ENCODE measurements at regions not wholly inside any gene's neighbourhood (a gene's known extent, or its start where the extent isn't known, plus 50 kb on each side); places are given as distances from the start of the nearest gene placed in this dataset.

GRCh38 chr6:159456349-159456748 is 236.7 kb downstream of the SOD2 start:
- WGBS, 2 donors (ENCODE audit: extremely low coverage in 2 of 2, insufficient read length in 2 of 2, insufficient replicate concordance in 1 of 2), result no CpG with 5 or more reads among the region's 2 CpGs
- Histone ChIP-seq H3K4ac (ENCODE audit: low read length) (no peak overlapping the region), H3K18ac (ENCODE audit: low read length) (no peak overlapping the region), H3K9ac (ENCODE audit: low read depth, low read length, poor library complexity) (no peak overlapping the region), H2AK5ac (ENCODE audit: low read depth, low read length) (no peak overlapping the region), H2BK120ac (ENCODE audit: low read depth, low read length) (no peak overlapping the region), H2BK5ac (ENCODE audit: low read length) (no peak overlapping the region), H3K23ac (ENCODE audit: low read depth, low read length, poor library complexity) (no peak overlapping the region), H4K91ac (ENCODE audit: low read depth, low read length, poor library complexity) (no peak overlapping the region), H3K9me3 (replicated peaks in 1 of 2; ENCODE audit: control insufficient read depth in 2 of 2, insufficient read depth in 1 of 2, low read depth in 1 of 2, low read length in 2 of 2) (peaks cover 0 to 3% of the 10 kb centered on the region in 2 donors), H3K4me3 (ENCODE audit: low read length in 2 of 2) (no peak overlapping the region), H4K8ac (ENCODE audit: low read depth, low read length) (no peak overlapping the region), H3K36me3 (replicated peaks in 1 of 2; ENCODE audit: control insufficient read depth in 2 of 2, insufficient read depth in 2 of 2, low read length in 2 of 2) (no peaks in the 10 kb centered on the region), H3K27me3 (ENCODE audit: control insufficient read depth in 3 of 3, insufficient read depth in 3 of 3, low read depth in 1 of 3, low read length in 3 of 3) (peaks cover 0 to 3% (median 0%) of the 10 kb centered on the region in 3 experiments), H2BK12ac (ENCODE audit: low read length) (no peak overlapping the region), H3K4me1 (ENCODE audit: control insufficient read depth in 2 of 2, insufficient read depth in 1 of 2, low read depth in 1 of 2, low read length in 2 of 2) (no peaks in the 10 kb centered on the region), H3K79me1 (ENCODE audit: low read depth, low read length) (no peaks in the 10 kb centered on the region), H3K4me2 (ENCODE audit: insufficient read depth, low read length, poor library complexity, severe bottlenecking) (no peak overlapping the region), H2AFZ (ENCODE audit: low read length) (no peak overlapping the region), H2BK15ac (ENCODE audit: low read length) (no peak overlapping the region), H3K14ac (ENCODE audit: low read length) (no peak overlapping the region), H3K27ac (replicated peaks; ENCODE audit: low read length) (no peak overlapping the region)
- no peak for DNase-seq (ENCODE audit: low spot score)

DNA sequence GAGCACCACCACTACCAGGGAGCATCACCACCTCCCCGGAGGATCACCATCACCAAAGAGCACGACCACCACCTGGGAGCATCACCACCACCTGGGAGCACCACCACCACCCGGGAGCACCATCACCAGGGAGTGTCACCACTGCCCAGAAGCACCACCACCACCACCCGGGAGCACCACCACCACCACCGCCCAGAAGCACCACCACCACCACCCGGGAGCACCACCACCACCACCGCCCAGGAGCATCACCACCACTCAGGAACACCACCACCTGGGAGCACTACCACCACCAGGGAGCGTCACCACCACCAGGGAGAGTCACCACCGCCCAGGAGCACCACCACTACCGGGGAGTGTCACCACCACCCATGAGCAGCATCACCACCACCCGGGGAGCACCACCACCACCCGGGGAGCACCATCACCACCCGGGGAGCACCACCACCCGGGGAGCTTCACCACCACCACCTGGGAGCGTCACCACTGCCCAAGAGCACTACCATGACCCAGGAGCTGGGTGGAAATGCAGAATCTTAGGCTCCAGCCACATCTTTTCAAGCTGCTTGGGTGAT is 237.3 kb downstream of the SOD2 start:
- Histone ChIP-seq H2BK12ac (ENCODE audit: low read length) (no peak overlapping the region), H2BK15ac (ENCODE audit: low read length) (no peak overlapping the region), H4K91ac (ENCODE audit: low read depth, low read length, poor library complexity) (no peak overlapping the region), H3K4me2 (ENCODE audit: insufficient read depth, low read length, poor library complexity, severe bottlenecking) (no peak overlapping the region), H3K79me1 (ENCODE audit: low read depth, low read length) (no peaks in the 10 kb centered on the region), H3K18ac (ENCODE audit: low read length) (peak overlapping the region; percentile 11), H3K23ac (ENCODE audit: low read depth, low read length, poor library complexity) (no peak overlapping the region), H3K4me1 (ENCODE audit: control insufficient read depth in 2 of 2, insufficient read depth in 1 of 2, low read depth in 1 of 2, low read length in 2 of 2) (no peaks in the 10 kb centered on the region), H3K36me3 (replicated peaks in 1 of 2; ENCODE audit: control insufficient read depth in 2 of 2, insufficient read depth in 2 of 2, low read length in 2 of 2) (no peaks in the 10 kb centered on the region), H3K9ac (ENCODE audit: low read depth, low read length, poor library complexity) (no peak overlapping the region), H4K8ac (ENCODE audit: low read depth, low read length) (no peak overlapping the region), H3K14ac (ENCODE audit: low read length) (no peak overlapping the region), H3K27ac (replicated peaks; ENCODE audit: low read length) (no peak overlapping the region), H2AK5ac (ENCODE audit: low read depth, low read length) (no peak overlapping the region), H2AFZ (ENCODE audit: low read length) (no peak overlapping the region), H2BK120ac (ENCODE audit: low read depth, low read length) (no peak overlapping the region), H3K9me3 (replicated peaks in 1 of 2; ENCODE audit: control insufficient read depth in 2 of 2, insufficient read depth in 1 of 2, low read depth in 1 of 2, low read length in 2 of 2) (peaks cover 0 to 3% of the 10 kb centered on the region in 2 donors), H3K27me3 (ENCODE audit: control insufficient read depth in 3 of 3, insufficient read depth in 3 of 3, low read depth in 1 of 3, low read length in 3 of 3) (peaks cover 0 to 3% (median 0%) of the 10 kb centered on the region in 3 experiments), H3K4me3 (ENCODE audit: low read length in 2 of 2) (peak overlapping the region in 1 of 2 donors; percentile 44), H3K4ac (ENCODE audit: low read length) (no peak overlapping the region), H2BK5ac (ENCODE audit: low read length) (no peak overlapping the region)
- WGBS, 2 donors (ENCODE audit: extremely low coverage in 2 of 2, insufficient read length in 2 of 2, insufficient replicate concordance in 1 of 2), result no CpG with 5 or more reads among the region's 15 CpGs
- no peak for DNase-seq (ENCODE audit: low spot score)

DNA sequence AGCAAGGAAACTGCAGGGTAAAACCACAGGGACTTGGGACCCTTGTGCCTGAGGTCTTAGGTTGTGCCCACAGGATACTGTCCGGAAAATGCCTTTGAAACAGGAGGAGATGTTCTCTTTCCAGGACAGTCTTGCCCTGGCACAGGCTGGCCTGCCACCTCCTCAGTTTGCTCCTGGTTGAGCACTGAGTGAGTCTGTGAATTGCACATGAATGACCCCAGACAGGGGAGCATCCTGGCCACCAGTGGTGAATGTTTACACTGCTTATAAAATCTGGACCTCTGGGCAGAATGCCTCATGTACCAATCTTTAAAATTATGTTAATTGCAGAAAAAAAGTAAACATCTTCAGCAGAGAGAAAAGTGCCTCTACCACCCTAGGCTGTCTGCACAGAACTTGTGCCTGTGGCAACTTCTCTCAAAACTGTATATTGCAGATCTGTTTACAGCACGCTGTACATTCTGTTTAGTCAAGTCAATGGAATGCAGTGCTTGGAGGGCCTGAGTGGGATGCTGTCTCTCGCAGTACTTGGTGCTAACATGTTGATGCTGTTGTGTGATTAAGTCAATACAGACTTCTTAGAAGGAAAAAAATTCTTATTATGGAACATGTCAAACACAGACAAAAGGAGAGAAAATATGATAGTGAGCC is 242.1 kb downstream of the SOD2 start:
- DNase-seq (ENCODE audit: low spot score), result no peak
- H4K91ac ChIP-seq (ENCODE audit: low read depth, low read length, poor library complexity), result no peak overlapping the region
- peaks cover 0 to 3% of the 10 kb centered on the region in 2 donors for H3K9me3 ChIP-seq (replicated peaks in 1 of 2; ENCODE audit: control insufficient read depth in 2 of 2, insufficient read depth in 1 of 2, low read depth in 1 of 2, low read length in 2 of 2)
- no peak overlapping the region for H2AK5ac ChIP-seq (ENCODE audit: low read depth, low read length)
- no CpG with 5 or more reads among the region's 3 CpGs for WGBS, 2 donors (ENCODE audit: extremely low coverage in 2 of 2, insufficient read length in 2 of 2, insufficient replicate concordance in 1 of 2)
- no peak overlapping the region for H3K23ac ChIP-seq (ENCODE audit: low read depth, low read length, poor library complexity)
- no peak overlapping the region for H2BK12ac ChIP-seq (ENCODE audit: low read length)
- H3K4ac ChIP-seq (ENCODE audit: low read length), result no peak overlapping the region
- H3K14ac ChIP-seq (ENCODE audit: low read length), result no peak overlapping the region
- H4K8ac ChIP-seq (ENCODE audit: low read depth, low read length), result no peak overlapping the region
- H3K79me1 ChIP-seq (ENCODE audit: low read depth, low read length), result no peaks in the 10 kb centered on the region
- no peak overlapping the region for H2AFZ ChIP-seq (ENCODE audit: low read length)
- H2BK120ac ChIP-seq (ENCODE audit: low read depth, low read length), result no peak overlapping the region
- no peak overlapping the region for H3K27ac ChIP-seq (replicated peaks; ENCODE audit: low read length)
- no peaks in the 10 kb centered on the region for H3K36me3 ChIP-seq (replicated peaks in 1 of 2; ENCODE audit: control insufficient read depth in 2 of 2, insufficient read depth in 2 of 2, low read length in 2 of 2)
- H3K9ac ChIP-seq (ENCODE audit: low read depth, low read length, poor library complexity), result no peak overlapping the region
- H2BK5ac ChIP-seq (ENCODE audit: low read length), result no peak overlapping the region
- no peak overlapping the region for H2BK15ac ChIP-seq (ENCODE audit: low read length)
- no peaks in the 10 kb centered on the region for H3K4me1 ChIP-seq (ENCODE audit: control insufficient read depth in 2 of 2, insufficient read depth in 1 of 2, low read depth in 1 of 2, low read length in 2 of 2)
- no peak overlapping the region for H3K18ac ChIP-seq (ENCODE audit: low read length)
- no peak overlapping the region for H3K4me3 ChIP-seq (ENCODE audit: low read length in 2 of 2)
- peaks cover 0 to 6% (median 0%) of the 10 kb centered on the region in 3 experiments for H3K27me3 ChIP-seq (ENCODE audit: control insufficient read depth in 3 of 3, insufficient read depth in 3 of 3, low read depth in 1 of 3, low read length in 3 of 3)
- H3K4me2 ChIP-seq (ENCODE audit: insufficient read depth, low read length, poor library complexity, severe bottlenecking), result no peak overlapping the region

DNA sequence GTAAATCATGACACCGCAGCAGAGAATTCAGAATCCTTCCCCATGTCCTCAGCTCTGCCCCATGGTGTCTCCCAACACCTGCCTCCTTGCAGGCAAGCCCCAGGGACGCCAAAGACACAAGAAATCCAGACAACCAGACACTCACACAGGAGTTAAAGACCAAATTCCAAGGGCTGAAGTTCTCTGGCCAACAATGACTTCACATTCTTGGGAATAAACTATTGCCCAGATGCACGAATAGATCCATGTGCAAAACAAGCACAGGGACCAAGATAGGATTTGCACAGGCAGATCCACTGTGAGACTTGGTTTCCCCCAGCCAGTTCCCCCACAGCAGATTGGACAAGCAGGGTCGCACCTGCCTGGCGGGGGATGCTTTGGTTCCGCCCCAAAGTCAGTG is 246.7 kb downstream of the SOD2 start:
- DNase-seq (ENCODE audit: low spot score), result no peak
- no peak overlapping the region for H3K4ac ChIP-seq (ENCODE audit: low read length)
- no peak overlapping the region for H3K4me3 ChIP-seq (ENCODE audit: low read length in 2 of 2)
- no peaks in the 10 kb centered on the region for H3K36me3 ChIP-seq (replicated peaks in 1 of 2; ENCODE audit: control insufficient read depth in 2 of 2, insufficient read depth in 2 of 2, low read length in 2 of 2)
- H3K4me2 ChIP-seq (ENCODE audit: insufficient read depth, low read length, poor library complexity, severe bottlenecking), result no peak overlapping the region
- H3K14ac ChIP-seq (ENCODE audit: low read length), result no peak overlapping the region
- H2AK5ac ChIP-seq (ENCODE audit: low read depth, low read length), result no peak overlapping the region
- no peaks in the 10 kb centered on the region for H3K79me1 ChIP-seq (ENCODE audit: low read depth, low read length)
- H4K8ac ChIP-seq (ENCODE audit: low read depth, low read length), result no peak overlapping the region
- H2BK120ac ChIP-seq (ENCODE audit: low read depth, low read length), result no peak overlapping the region
- H3K27ac ChIP-seq (replicated peaks; ENCODE audit: low read length), result no peak overlapping the region
- no peaks in the 10 kb centered on the region for H3K9me3 ChIP-seq (replicated peaks in 1 of 2; ENCODE audit: control insufficient read depth in 2 of 2, insufficient read depth in 1 of 2, low read depth in 1 of 2, low read length in 2 of 2)
- H2BK12ac ChIP-seq (ENCODE audit: low read length), result no peak overlapping the region
- H3K4me1 ChIP-seq (ENCODE audit: control insufficient read depth in 2 of 2, insufficient read depth in 1 of 2, low read depth in 1 of 2, low read length in 2 of 2), result no peaks in the 10 kb centered on the region
- no peak overlapping the region for H3K23ac ChIP-seq (ENCODE audit: low read depth, low read length, poor library complexity)
- H2AFZ ChIP-seq (ENCODE audit: low read length), result no peak overlapping the region
- no peak overlapping the region for H2BK5ac ChIP-seq (ENCODE audit: low read length)
- H4K91ac ChIP-seq (ENCODE audit: low read depth, low read length, poor library complexity), result no peak overlapping the region
- no peak overlapping the region for H2BK15ac ChIP-seq (ENCODE audit: low read length)
- no CpG with 5 or more reads among the region's 6 CpGs for WGBS, 2 donors (ENCODE audit: extremely low coverage in 2 of 2, insufficient read length in 2 of 2, insufficient replicate concordance in 1 of 2)
- H3K9ac ChIP-seq (ENCODE audit: low read depth, low read length, poor library complexity), result no peak overlapping the region
- peaks cover 0 to 19% (median 0%) of the 10 kb centered on the region in 3 experiments for H3K27me3 ChIP-seq (ENCODE audit: control insufficient read depth in 3 of 3, insufficient read depth in 3 of 3, low read depth in 1 of 3, low read length in 3 of 3)
- H3K18ac ChIP-seq (ENCODE audit: low read length), result no peak overlapping the region

All from neuronal stem cell (in vitro differentiated cells).